Ishikawa (cell line): ENCODE measurements at regions not wholly inside any gene's neighbourhood (a gene's known extent, or its start where the extent isn't known, plus 50 kb on each side); places are given as distances from the start of the nearest gene placed in this dataset.

ENCODE experiments used
- CEBPB ChIP-seq: IDR thresholded peaks from 2 replicates; pipeline ENCODE4 v1.6.1; 2012
- YY1 ChIP-seq: IDR thresholded peaks from 2 replicates; pipeline ENCODE4 v1.6.1; 2012; ENCODE audit warnings: low read depth

DNA sequence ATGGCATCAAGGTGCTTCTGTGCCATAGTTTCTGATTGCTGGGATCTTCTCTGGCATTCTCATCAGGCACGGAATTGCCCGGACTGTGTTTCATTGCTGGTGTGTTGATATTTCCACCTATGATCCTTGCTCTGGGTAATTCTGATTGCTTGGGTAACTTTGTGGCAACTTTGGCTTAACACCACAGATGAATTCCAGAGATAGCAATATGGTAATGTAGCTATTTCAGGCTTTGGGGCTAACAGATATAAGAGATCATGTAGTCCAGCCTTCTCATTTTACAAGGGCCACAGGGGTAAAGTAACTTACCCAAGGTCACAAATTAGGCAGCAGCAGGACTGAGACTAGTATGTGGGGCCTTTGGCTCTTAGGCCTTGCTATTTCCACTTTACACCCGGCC, 53.9 kb upstream of the PLPP4 start:
- TF ChIP-seq YY1 = no peak
- TF ChIP-seq CEBPB = no peak
